GM12864 (cell line): ENCODE measurements at regions not wholly inside any gene's neighbourhood (a gene's known extent, or its start where the extent isn't known, plus 50 kb on each side); places are given as distances from the start of the nearest gene placed in this dataset.
"Not testable (repeated sequence)": the region's sequence is repeated elsewhere in the genome, so short reads cannot be mapped to it uniquely, and the experiment has no call there.

Experiments used
- DNase-seq: peaks from one replicate; pipeline ENCODE4 v3.0.0-alpha.2; 2011; ENCODE audit warnings: low read depth
- H3K4me3 ChIP-seq: 2 replicates; pipeline ENCODE4 v1.5.1; 2011; ENCODE audit warnings: mild to moderate bottlenecking, low read depth, low read length, control low read depth
- CTCF ChIP-seq: IDR thresholded peaks from 2 replicates; pipeline ENCODE4 v1.5.1; 2011; ENCODE audit warnings: low read depth, mild to moderate bottlenecking, moderate library complexity, low read length, control low read depth, inconsistent platforms; ENCODE audit errors: missing control alignments

GRCh38 chr16:88274847-88275246, 107.9 kb upstream of the ZNF469 start:
- DNase-seq = no peak
- no peak overlapping the region for H3K4me3 ChIP-seq
- no peak for TF ChIP-seq CTCF

GRCh38 chr16:88275336-88276122, 107.2 kb upstream of the ZNF469 start:
- not testable (repeated sequence) for H3K4me3 ChIP-seq, DNase-seq

- DNase-seq, H3K4me3 ChIP-seq: not testable (repeated sequence)
Observed at GRCh38 chr16:88276123-88276588, 106.6 kb upstream of the ZNF469 start.

- no peak for TF ChIP-seq CTCF
- DNase-seq = no peak
- H3K4me3 ChIP-seq = no peak overlapping the region
Observed at GRCh38 chr16:88276591-88276990, 106.2 kb upstream of the ZNF469 start.

- no peak overlapping the region for H3K4me3 ChIP-seq
- DNase-seq = no peak
- TF ChIP-seq CTCF = no peak
Observed at GRCh38 chr16:88279998-88280397, 102.8 kb upstream of the ZNF469 start.

GRCh38 chr16:88281858-88282563, 100.7 kb upstream of the ZNF469 start:
- TF ChIP-seq CTCF = no peak
- H3K4me3 ChIP-seq = no peak overlapping the region
- no peak for DNase-seq

- H3K4me3 ChIP-seq = no peak overlapping the region
- no peak for DNase-seq
- TF ChIP-seq CTCF = no peak
Observed at GRCh38 chr16:88282564-88283395, 100.0 kb upstream of the ZNF469 start.
